D341Med (cell line): ENCODE measurements at regions not wholly inside any gene's neighbourhood (a gene's known extent, or its start where the extent isn't known, plus 50 kb on each side); places are given as distances from the start of the nearest gene placed in this dataset.

Source experiments
- DNase-seq: peaks from one replicate; pipeline ENCODE4 v3.0.0; 2012; ENCODE audit warnings: low spot score

GRCh38 chr15:31241888-31242522 lies 84.6 kb upstream of the KLF13 start:
- DNase-seq: peak; percentile 10

GRCh38 chr15:31243895-31244294 lies 82.7 kb upstream of the KLF13 start:
- DNase-seq: no peak

GRCh38 chr15:31245135-31245689 lies 81.4 kb upstream of the KLF13 start:
- DNase-seq: no peak

GRCh38 chr15:31245756-31246155 lies 80.9 kb upstream of the KLF13 start:
- DNase-seq: no peak

- DNase-seq: no peak
These were observed 79.2 kb upstream of the KLF13 start for GRCh38 chr15:31247404-31247803.

GRCh38 chr15:31248263-31248662 lies 78.4 kb upstream of the KLF13 start:
- DNase-seq: no peak

- no peak for DNase-seq
These were observed 77.7 kb upstream of the KLF13 start for GRCh38 chr15:31248951-31249350.

- DNase-seq: no peak
These were observed 76.6 kb upstream of the KLF13 start for GRCh38 chr15:31250033-31250432.

- DNase-seq: no peak
These were observed 75.5 kb upstream of the KLF13 start for GRCh38 chr15:31251165-31251564.

GRCh38 chr15:31252171-31252785 lies 74.4 kb upstream of the KLF13 start:
- no peak for DNase-seq

- no peak for DNase-seq
These were observed 72.0 kb upstream of the KLF13 start for GRCh38 chr15:31254431-31255175.

GRCh38 chr15:31255176-31255510 lies 71.5 kb upstream of the KLF13 start:
- DNase-seq: no peak

GRCh38 chr15:31255732-31256377 lies 70.8 kb upstream of the KLF13 start:
- no peak for DNase-seq

GRCh38 chr15:31256378-31257265 lies 70.0 kb upstream of the KLF13 start:
- no peak for DNase-seq

GRCh38 chr15:31257286-31257685 lies 69.3 kb upstream of the KLF13 start:
- DNase-seq: no peak

GRCh38 chr15:31258260-31258659 lies 68.4 kb upstream of the KLF13 start:
- DNase-seq: no peak

- no peak for DNase-seq
These were observed 66.9 kb upstream of the KLF13 start for GRCh38 chr15:31259562-31260252.

GRCh38 chr15:31260646-31261265 lies 65.9 kb upstream of the KLF13 start:
- DNase-seq: no peak

GRCh38 chr15:31261266-31262142 lies 65.1 kb upstream of the KLF13 start:
- DNase-seq: peak; percentile 39

- DNase-seq: peak; percentile 20
These were observed 64.5 kb upstream of the KLF13 start for GRCh38 chr15:31262143-31262530.
